HG03108 (cell line): ENCODE measurements at regions not wholly inside any gene's neighbourhood (a gene's known extent, or its start where the extent isn't known, plus 50 kb on each side); places are given as distances from the start of the nearest gene placed in this dataset.

Experiments used
- ATAC-seq: cut with Tn5 transposase; IDR thresholded peaks from one replicate; pipeline ENCODE4 v1.9.1; 2021; ENCODE audit warnings: moderate library complexity; ENCODE audit not compliant: unreplicated experiment

- no peak for ATAC-seq
Observed at GRCh38 chr17:33511670-33512069, 218.6 kb upstream of the ASIC2 start.

DNA sequence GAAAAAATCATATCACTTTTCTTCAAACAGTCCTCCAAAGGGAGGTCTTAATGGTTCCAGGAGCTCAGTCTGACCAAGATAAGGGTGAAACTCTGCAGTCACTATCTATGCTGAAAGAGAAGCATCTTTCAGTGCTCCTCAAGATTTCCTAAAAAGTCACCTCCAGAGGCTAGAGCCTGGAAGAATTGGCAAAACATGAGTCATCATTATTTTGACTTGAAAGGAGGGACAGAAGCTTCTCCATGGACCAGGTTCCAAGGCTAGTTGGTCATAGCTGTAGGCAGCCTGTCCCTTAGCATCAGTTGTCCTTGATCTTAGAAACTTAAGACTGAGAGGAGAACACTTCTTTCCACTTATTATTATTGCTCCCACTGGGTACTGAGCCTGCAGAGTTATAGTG lies 219.0 kb upstream of the ASIC2 start:
- ATAC-seq, result no peak

GRCh38 chr17:33513769-33514168 lies 220.7 kb upstream of the ASIC2 start:
- no peak for ATAC-seq

DNA sequence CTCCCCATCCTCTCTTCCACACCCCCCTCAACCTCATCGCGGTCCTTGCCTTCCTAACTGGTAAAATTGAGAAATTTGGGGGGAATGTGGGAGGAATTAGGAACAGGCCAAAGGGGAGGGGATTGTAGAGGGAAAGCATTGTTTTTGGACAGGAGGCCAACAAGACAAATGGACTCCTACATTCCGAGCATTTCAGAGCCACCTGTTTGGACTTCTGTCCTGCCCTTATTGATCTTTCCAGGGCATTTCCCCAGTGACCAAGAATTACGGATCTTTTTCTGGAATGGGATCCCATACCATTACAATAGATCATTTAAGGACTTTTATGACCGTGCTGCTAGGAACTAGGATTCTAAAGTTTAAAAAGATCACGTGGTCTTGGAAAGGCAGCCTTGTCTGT lies 221.3 kb upstream of the ASIC2 start:
- no peak for ATAC-seq

- ATAC-seq, result no peak
Observed at GRCh38 chr17:33515974-33516373, 222.9 kb upstream of the ASIC2 start.

DNA sequence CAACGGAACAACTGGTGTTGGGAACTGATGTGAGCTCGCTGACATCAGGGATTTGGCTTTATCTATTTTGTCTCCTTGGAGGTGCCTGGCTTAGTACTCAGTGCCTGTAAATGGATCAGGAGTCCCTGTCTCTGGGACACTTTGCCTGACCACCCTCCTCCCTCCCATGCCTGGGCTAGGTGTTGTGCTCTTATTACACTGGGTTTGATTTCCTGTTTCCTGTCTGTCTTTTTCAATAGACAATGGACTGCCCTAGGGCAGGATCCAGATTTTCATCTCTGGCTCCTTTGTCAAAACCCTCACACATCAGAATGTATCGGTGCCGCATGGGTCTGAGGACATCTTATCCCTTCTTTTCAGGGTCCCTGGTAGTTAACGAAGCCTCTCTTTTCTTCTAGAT lies 223.6 kb upstream of the ASIC2 start:
- ATAC-seq, result no peak

DNA sequence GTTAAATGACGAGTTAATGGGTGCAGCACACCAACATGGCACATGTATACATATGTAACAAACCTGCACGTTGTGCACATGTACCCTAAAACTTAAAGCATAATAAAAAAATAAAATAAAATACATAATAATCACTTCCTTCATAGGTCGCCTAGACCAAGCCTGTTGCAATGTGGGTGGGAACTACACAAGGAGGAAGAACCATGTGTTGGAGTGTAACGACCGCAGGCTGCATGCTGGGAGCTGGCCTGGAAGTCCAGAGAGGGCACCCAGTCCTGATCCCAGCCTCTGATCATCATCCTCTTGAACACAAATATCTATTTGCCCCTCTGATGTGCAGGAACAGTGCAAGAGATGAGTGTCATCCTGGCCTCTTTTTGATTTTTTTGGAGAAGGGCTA lies 224.7 kb upstream of the ASIC2 start:
- no peak for ATAC-seq

DNA sequence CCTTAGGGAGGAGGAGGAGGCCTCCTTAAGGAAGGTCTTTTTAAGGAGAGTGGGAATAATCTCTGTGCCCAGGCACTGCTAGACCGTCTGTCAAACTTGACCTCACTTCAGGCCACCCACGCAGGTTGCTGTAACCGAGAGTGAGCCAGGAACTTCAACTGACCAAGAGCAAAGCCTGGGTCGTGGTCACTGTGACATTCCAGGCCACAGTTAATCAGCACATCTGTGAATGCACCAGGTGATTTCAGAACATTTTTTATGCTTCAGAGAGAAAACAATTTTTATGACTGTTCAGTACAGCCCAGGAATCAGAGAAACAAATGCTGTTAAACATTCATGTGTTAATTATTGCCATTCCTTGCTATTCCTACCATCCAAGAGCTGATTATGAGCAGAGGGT lies 226.6 kb upstream of the ASIC2 start:
- no peak for ATAC-seq

DNA sequence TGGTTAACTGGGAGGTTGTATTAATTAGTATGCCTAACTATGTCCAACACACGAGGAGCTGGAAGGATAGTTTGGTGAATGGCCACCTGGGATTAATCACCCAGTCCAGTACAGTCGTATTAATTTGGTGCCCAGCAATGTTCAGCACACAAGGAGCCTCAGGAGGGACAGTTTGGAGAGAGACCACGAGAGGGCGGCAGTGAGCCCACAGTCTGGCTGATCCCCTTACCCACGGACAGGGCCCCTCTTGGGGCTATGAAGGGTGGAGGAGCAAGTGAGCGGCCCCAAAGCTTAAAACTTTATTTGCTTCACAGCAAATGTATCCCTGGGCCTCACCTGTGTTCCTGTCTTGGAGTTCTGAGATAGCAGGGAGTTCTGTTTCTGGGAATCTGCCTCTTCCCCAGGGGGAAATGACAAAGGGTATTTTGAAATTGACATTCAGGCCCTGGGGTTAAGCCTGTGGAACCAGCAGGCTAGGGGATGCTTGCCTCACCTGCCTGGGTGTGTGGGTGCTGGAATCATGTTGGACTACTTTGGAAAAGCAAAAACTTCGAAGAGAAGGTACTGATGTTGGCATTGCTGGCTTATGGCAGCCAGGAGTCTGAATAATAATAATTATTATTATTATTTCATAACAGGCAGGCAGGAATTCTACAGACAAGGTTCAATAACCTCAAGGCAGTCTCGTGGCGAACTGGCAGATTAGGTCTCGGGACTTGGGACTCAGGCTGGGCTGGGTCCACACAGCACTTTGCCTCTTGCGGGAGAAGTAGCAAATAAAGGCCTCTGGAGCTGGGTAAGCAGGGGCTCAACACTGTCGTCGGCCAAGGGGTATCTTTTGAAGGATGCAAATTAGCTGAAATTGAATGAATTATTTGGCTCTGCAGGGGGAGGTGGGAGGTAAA lies 227.6 kb upstream of the ASIC2 start:
- ATAC-seq, result no peak

- no peak for ATAC-seq
Observed at GRCh38 chr17:33521784-33522183, 228.7 kb upstream of the ASIC2 start.

DNA sequence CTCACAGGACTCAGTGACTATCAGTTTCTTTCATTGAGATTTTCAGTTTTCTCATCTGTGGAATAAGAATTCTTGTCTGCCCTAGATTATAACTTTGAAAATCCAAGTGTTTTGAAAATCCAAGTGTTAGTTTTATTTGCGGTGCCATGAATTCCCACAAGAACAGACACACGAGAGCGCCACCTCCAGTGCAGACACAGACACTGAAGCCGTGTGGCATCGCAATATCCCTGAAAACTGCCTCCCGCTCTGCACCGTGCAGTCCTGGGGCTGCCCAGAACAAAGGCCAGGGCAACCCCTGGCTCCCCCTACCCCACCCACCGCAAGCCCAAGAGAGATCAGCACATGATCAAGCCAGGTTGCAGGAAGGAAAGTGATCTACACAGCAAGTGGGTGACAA lies 229.5 kb upstream of the ASIC2 start:
- no peak for ATAC-seq

DNA sequence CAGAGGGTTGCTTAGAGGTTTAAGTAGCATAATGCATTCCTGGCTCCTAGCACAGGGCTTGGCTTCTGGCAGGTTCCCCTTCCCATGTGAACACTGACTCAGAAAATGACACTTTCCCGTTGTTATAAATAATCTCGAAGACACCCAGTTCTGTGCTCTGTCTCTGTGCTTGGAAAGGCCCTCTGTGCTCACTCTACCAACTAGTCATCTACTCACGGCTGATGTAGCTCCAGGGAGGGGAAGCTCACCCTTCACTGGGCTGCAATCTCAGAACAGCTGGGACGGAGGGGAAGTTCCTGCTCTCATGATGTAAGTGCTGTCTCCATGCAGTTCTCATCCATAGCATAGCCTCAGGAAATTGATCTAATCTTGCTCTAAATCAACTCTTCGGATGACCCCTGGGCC lies 230.5 kb upstream of the ASIC2 start:
- no peak for ATAC-seq

DNA sequence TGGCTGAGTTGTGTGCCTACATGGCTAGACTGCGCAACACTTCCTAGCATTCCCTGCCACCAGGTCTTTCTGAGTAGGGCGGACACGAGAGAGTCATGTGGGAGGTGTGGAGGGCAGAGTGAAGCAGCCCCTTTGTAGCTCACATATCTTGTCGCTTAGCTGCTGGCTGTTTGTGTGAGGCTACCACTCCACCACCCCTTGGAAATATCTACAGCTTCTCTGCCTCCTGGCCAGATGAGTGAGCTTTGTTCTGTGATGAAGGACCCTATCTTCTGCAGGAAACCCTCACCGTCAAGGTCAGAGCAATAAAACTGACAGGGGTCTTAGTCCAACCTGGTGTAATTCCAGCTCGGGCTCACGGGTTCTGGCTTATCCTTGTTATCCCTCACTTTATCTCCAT lies 232.1 kb upstream of the ASIC2 start:
- ATAC-seq, result no peak

- no peak for ATAC-seq
Observed at GRCh38 chr17:33526717-33527116, 233.6 kb upstream of the ASIC2 start.

- ATAC-seq, result no peak
Observed at GRCh38 chr17:33527290-33527689, 234.2 kb upstream of the ASIC2 start.

DNA sequence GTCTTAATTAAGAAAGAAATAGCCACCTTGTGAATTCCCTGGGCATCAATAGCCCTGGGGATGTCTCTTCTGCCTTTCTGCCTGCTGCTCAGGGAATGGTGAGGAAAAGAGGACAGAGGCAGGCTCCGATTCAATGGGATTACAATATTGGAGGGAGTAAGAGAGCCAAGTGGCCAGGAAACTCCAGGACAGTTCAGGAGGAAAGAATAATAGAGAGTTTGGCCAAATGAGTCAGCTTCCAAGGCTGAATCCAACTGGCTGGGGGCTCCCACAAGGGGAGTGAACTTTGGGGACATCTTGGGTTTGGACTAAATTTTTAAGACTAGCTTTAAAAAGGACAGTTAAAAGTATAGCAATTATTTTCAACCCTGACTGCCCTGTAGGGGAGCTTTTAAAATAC lies 235.8 kb upstream of the ASIC2 start:
- no peak for ATAC-seq

- no peak for ATAC-seq
Observed at GRCh38 chr17:33529816-33530215, 236.7 kb upstream of the ASIC2 start.

DNA sequence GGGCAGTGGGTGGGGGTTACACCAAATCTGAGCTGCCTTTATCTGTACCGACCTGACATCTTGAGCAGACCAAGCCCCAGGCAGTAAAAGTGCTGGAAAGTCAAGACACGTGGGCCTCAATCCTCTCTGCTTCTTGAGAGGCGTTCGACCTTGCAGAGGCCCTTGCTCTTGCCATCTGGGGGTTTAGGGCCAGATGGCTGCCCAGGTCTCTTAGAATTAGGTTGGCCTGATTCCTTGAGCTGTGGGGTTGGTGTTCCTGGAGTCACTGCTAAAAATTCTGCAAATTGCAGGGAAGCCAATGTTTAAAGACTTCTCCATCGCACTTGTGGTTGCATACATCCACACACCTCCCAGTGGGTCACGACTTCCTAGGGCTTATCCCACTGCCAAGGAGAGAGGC lies 238.2 kb upstream of the ASIC2 start:
- no peak for ATAC-seq

DNA sequence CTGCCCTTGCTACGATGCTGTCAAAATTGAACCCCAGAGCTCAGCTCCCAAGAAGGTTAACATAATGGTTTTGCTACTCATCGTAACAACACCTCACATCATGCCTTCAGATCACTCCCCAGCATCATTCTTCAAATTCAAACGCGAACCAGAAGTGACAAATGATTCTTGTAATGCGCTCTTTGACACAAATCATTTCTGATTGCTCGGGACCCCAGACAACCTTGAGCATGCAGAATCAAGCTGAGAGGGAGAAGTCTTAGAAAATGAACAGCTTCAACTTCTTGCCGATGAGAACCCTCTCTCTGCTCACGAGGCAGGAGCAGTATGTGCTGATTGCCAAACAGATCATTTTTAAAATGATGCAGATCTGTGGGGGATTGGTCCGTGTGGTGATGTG lies 241.0 kb upstream of the ASIC2 start:
- ATAC-seq, result no peak

- ATAC-seq, result no peak
Observed at GRCh38 chr17:33545124-33545523, 252.0 kb upstream of the ASIC2 start.

DNA sequence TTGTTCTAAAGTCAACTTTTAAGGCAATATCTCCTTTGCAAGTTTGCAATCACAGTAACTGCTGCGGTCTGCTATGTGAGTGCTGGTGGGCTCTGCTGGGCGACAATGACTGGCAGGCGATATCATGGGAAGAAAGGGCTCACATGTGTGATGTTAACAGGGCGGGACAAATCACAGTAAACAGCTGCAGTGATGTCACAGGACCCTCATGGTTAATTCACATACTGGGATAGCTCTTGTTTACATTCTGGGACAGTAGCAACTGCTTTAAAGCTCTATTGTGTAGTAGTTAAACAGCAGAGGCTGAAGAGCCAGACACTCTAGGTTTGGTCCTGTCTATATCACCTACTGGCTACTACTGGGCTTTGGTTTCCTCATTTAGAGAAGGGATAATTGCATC lies 257.2 kb upstream of the ASIC2 start:
- ATAC-seq, result no peak

DNA sequence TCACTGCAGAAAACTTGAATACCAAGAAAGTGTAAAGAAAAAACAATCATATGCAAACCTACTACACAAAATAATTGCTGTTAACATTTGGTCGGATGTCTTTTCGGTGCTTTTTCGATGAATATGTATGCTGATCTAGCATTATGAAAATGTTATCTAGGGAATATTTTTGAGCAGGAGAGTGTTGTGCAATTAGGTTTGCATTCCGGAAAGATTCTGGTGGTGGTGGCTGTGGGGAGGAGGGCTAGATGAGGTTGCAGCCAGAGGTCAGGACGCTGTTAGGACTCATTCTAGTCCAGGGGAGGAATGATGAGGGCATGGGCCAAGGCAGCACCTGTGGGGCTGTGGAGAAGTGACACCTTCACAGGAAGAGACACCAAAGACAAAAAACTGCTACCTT lies 258.0 kb upstream of the ASIC2 start:
- ATAC-seq, result no peak

DNA sequence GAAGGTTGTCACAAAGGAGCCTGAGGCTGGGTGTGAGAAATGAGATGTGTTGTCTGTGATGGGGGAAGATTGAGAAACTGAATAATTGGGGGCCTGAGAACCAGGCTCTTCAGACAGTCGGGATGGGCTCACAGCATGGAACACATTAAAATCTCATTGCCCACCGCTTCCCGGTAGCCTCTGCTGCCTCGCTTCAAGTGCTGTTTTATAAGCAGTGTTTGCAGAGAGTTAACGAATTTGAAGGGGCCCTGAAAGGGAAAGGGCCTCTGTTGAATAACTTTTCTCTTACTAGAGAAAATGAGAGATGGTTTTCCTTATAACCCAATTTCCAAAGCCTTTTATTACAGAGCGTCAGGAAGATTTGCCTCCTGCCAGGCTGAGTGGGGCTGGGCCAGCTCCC lies 258.8 kb upstream of the ASIC2 start:
- no peak for ATAC-seq
